HG03342 (cell line): ENCODE measurements at regions not wholly inside any gene's neighbourhood (a gene's known extent, or its start where the extent isn't known, plus 50 kb on each side); places are given as distances from the start of the nearest gene placed in this dataset.
"Not testable (repeated sequence)": the region's sequence is repeated elsewhere in the genome, so short reads cannot be mapped to it uniquely, and the experiment has no call there.

ENCODE experiments used
- ATAC-seq: cut with Tn5 transposase; IDR thresholded peaks from one replicate; pipeline ENCODE4 v1.9.1; 2021; ENCODE audit warnings: mild to moderate bottlenecking, moderate library complexity; ENCODE audit not compliant: unreplicated experiment

GRCh38 chr10:4190876-4191275 lies 405.9 kb upstream of the KLF6 start:
- ATAC-seq: no peak

- ATAC-seq: no peak
Measured at GRCh38 chr10:4189281-4189680, 404.3 kb upstream of the KLF6 start.

GRCh38 chr10:4188406-4188805 lies 403.4 kb upstream of the KLF6 start:
- no peak for ATAC-seq

- ATAC-seq: no peak
Measured at GRCh38 chr10:4186849-4187540, 402.0 kb upstream of the KLF6 start.

- no peak for ATAC-seq
Measured at GRCh38 chr10:4183761-4184261, 398.8 kb upstream of the KLF6 start.

GRCh38 chr10:4181621-4182049 lies 396.6 kb upstream of the KLF6 start:
- no peak for ATAC-seq

GRCh38 chr10:4181081-4181480 lies 396.1 kb upstream of the KLF6 start:
- no peak for ATAC-seq

- ATAC-seq: no peak
Measured at GRCh38 chr10:4177791-4178190, 392.8 kb upstream of the KLF6 start.

- ATAC-seq: no peak
Measured at GRCh38 chr10:4176500-4177281, 391.7 kb upstream of the KLF6 start.

GRCh38 chr10:4174197-4174596 lies 389.2 kb upstream of the KLF6 start:
- no peak for ATAC-seq

- peak; percentile 65 for ATAC-seq
Measured at GRCh38 chr10:4170633-4171314, 385.8 kb upstream of the KLF6 start.

- no peak for ATAC-seq
Measured at GRCh38 chr10:4170181-4170580, 385.2 kb upstream of the KLF6 start.

GRCh38 chr10:4169448-4169847 lies 384.4 kb upstream of the KLF6 start:
- ATAC-seq: no peak

GRCh38 chr10:4167216-4167615 lies 382.2 kb upstream of the KLF6 start:
- ATAC-seq: no peak

- no peak for ATAC-seq
Measured at GRCh38 chr10:4162571-4163286, 377.7 kb upstream of the KLF6 start.

- ATAC-seq: no peak
Measured at GRCh38 chr10:4159173-4159572, 374.2 kb upstream of the KLF6 start.

- no peak for ATAC-seq
Measured at GRCh38 chr10:4154191-4154715, 369.2 kb upstream of the KLF6 start.

- no peak for ATAC-seq
Measured at GRCh38 chr10:4151466-4151865, 366.5 kb upstream of the KLF6 start.

GRCh38 chr10:4150676-4151075 lies 365.7 kb upstream of the KLF6 start:
- no peak for ATAC-seq

- ATAC-seq: not testable (repeated sequence)
Measured at GRCh38 chr10:4149460-4149859, 364.5 kb upstream of the KLF6 start.

GRCh38 chr10:4147245-4147644 lies 362.2 kb upstream of the KLF6 start:
- ATAC-seq: no peak
